H1 (cell line): ENCODE measurements at regions not wholly inside any gene's neighbourhood (a gene's known extent, or its start where the extent isn't known, plus 50 kb on each side); places are given as distances from the start of the nearest gene placed in this dataset.

ENCODE experiments used
- CTCF ChIA-PET: fragments of 300-600 bp; sonication (Branson Sonifier 250); formaldehyde crosslinking; loops from one replicate; lab custom pipeline; 2021; ENCODE audit not compliant: partially characterized antibody; lab: Charles Lee
- POLR2A ChIA-PET: fragments of 300-600 bp; sonication (Branson Sonifier 250); formaldehyde crosslinking; loops from one replicate; lab custom pipeline; 2021; ENCODE audit warnings: inconsistent platforms; ENCODE audit not compliant: partially characterized antibody; lab: Charles Lee
- DNase-seq, 2 experiments: peaks; one replicate each; pipeline versions ENCODE4 v3.0.0 to v3.0.0-alpha.2; 2010 to 2022; ENCODE audit warnings: low spot score in 2 of 2, low read depth in 1 of 2, mixed read lengths in 1 of 2
- FAIRE-seq: peaks from 2 replicates; lab custom pipeline; 2011; peaks lifted over from hg19 to GRCh38; lab: Jason Lieb, UNC
- H2AFZ ChIP-seq: 2 replicates; pipeline ENCODE4 v1.8.1; 2012; ENCODE audit warnings: low read length, inconsistent platforms
- H2AK5ac ChIP-seq: 2 replicates; pipeline ENCODE4 v1.6.1; 2013; ENCODE audit warnings: low read depth, low read length
- H2BK120ac ChIP-seq: replicated peaks from 2 replicates; pipeline ENCODE3; 2013; ENCODE audit warnings: low read depth, low read length, inconsistent platforms
- H2BK12ac ChIP-seq: 2 replicates; pipeline ENCODE4 v1.6.1; 2013; ENCODE audit warnings: low read depth, low read length
- H2BK15ac ChIP-seq: 2 replicates; pipeline ENCODE4 v1.6.1; 2013; ENCODE audit warnings: low read length
- H2BK20ac ChIP-seq: 2 replicates; pipeline ENCODE4 v1.6.1; 2013; ENCODE audit warnings: low read length
- H2BK5ac ChIP-seq: 2 replicates; pipeline ENCODE4 v1.6.1; 2013; ENCODE audit warnings: low read depth, low read length
- H3K14ac ChIP-seq: 2 replicates; pipeline ENCODE4 v1.6.1; 2013; ENCODE audit warnings: inconsistent platforms; ENCODE audit not compliant: insufficient read length
- H3K18ac ChIP-seq: 2 replicates; pipeline ENCODE4 v1.6.1; 2013; ENCODE audit warnings: low read length; ENCODE audit errors: extremely low read depth
- H3K23ac ChIP-seq: 2 replicates; pipeline ENCODE4 v1.6.1; 2013; ENCODE audit warnings: inconsistent platforms; ENCODE audit not compliant: insufficient read length
- H3K23me2 ChIP-seq: 2 replicates; pipeline ENCODE4 v1.6.1; 2013; ENCODE audit warnings: low read depth, low read length
- H3K27ac ChIP-seq: 2 replicates; pipeline ENCODE4 v1.6.1; 2011; ENCODE audit warnings: low read depth, low read length, inconsistent platforms
- H3K27me3 ChIP-seq, 4 experiments: replicated peaks in 1 of 4; 1 replicate in 1 of 4; 2 replicates in 3 of 4; pipeline versions ENCODE4 v1.6.1 to v1.8.1; 2011 to 2013; ENCODE audit warnings: low read length in 3 of 4, mild to moderate bottlenecking in 3 of 4, inconsistent platforms in 2 of 4, mixed read lengths in 2 of 4, moderate library complexity in 1 of 4; ENCODE audit not compliant: control insufficient read depth in 3 of 4, insufficient read depth in 3 of 4; ENCODE audit errors: extremely low read depth in 1 of 4
- H3K36me3 ChIP-seq, 4 experiments: 2 replicates each; pipeline versions ENCODE4 v1.6.1 to v1.8.1; 2011 to 2013; ENCODE audit warnings: mild to moderate bottlenecking in 4 of 4, low read length in 3 of 4, moderate library complexity in 2 of 4, control low read depth in 1 of 4, inconsistent platforms in 1 of 4; ENCODE audit not compliant: insufficient read depth in 4 of 4, control insufficient read depth in 2 of 4
- H3K4ac ChIP-seq: replicated peaks from 2 replicates; pipeline ENCODE3; 2013; ENCODE audit warnings: low read length, low read depth, mixed read lengths, inconsistent platforms; ENCODE audit not compliant: insufficient read length
- H3K4me1 ChIP-seq, 4 experiments: replicated peaks in 1 of 4; 1 replicate in 1 of 4; 2 replicates in 3 of 4; pipeline versions ENCODE4 v1.6.1 to v1.8.1; 2011 to 2013; ENCODE audit warnings: low read length in 3 of 4, inconsistent platforms in 2 of 4, mixed read lengths in 1 of 4; ENCODE audit not compliant: insufficient read depth in 4 of 4, control insufficient read depth in 3 of 4
- H3K4me2 ChIP-seq, 2 experiments: 2 replicates each; pipeline versions ENCODE4 v1.6.1 to v1.8.1; 2011 to 2013; ENCODE audit warnings: low read depth in 2 of 2, low read length in 2 of 2, control low read depth in 1 of 2, inconsistent platforms in 1 of 2, mild to moderate bottlenecking in 1 of 2; ENCODE audit not compliant: insufficient read depth in 1 of 2
- H3K4me3 ChIP-seq, 4 experiments: fragments of 200-600, 300-600 bp in 1 of 4; sonication (generic), shearing (Covaris generic), sonication (Bioruptor Twin) in 1 of 4; 2 replicates each; pipeline versions ENCODE4 v1.5.1 to v1.8.1; 2011 to 2016; ENCODE audit warnings: low read length in 4 of 4, low read depth in 3 of 4, control low read depth in 2 of 4, inconsistent platforms in 2 of 4, mild to moderate bottlenecking in 2 of 4, mixed read lengths in 1 of 4, moderate library complexity in 1 of 4; ENCODE audit not compliant: insufficient read depth in 2 of 4; ENCODE audit errors: extremely low read depth in 1 of 4
- H3K56ac ChIP-seq: replicated peaks from 2 replicates; pipeline ENCODE3; 2013; ENCODE audit warnings: low read depth, mild to moderate bottlenecking, mixed read lengths, low read length, inconsistent platforms; ENCODE audit not compliant: insufficient read length
- H3K79me1 ChIP-seq: 2 replicates; pipeline ENCODE4 v1.6.1; 2013; ENCODE audit warnings: low read depth, low read length, control low read depth
- H3K79me2 ChIP-seq, 2 experiments: 2 replicates each; pipeline versions ENCODE4 v1.6.1 to v1.8.1; 2012 to 2013; ENCODE audit warnings: low read length in 2 of 2, mild to moderate bottlenecking in 2 of 2, inconsistent platforms in 1 of 2; ENCODE audit not compliant: insufficient read depth in 2 of 2, control insufficient read depth in 1 of 2
- H3K9ac ChIP-seq, 4 experiments: replicated peaks in 1 of 4; 1 replicate in 1 of 4; 2 replicates in 3 of 4; pipeline versions ENCODE4 v1.6.1 to v1.8.1; 2011 to 2013; ENCODE audit warnings: low read depth in 3 of 4, low read length in 3 of 4, control low read depth in 2 of 4, mild to moderate bottlenecking in 2 of 4, moderate library complexity in 2 of 4, inconsistent platforms in 1 of 4; ENCODE audit errors: extremely low read depth in 1 of 4
- H3K9me3 ChIP-seq, 2 experiments: 2 replicates each; pipeline versions ENCODE4 v1.6.1 to v1.8.1; 2012 to 2013; ENCODE audit warnings: mild to moderate bottlenecking in 2 of 2, moderate library complexity in 2 of 2, control low read depth in 1 of 2, inconsistent platforms in 1 of 2, low read depth in 1 of 2, low read length in 1 of 2, mixed read lengths in 1 of 2; ENCODE audit not compliant: insufficient read depth in 2 of 2
- H4K20me1 ChIP-seq, 2 experiments: replicated peaks in 1 of 2; 2 replicates each; pipeline versions ENCODE3 to v1.8.1; 2011 to 2013; ENCODE audit warnings: inconsistent platforms in 2 of 2, low read length in 2 of 2, mild to moderate bottlenecking in 1 of 2; ENCODE audit not compliant: insufficient read depth in 2 of 2, control insufficient read depth in 1 of 2
- H4K5ac ChIP-seq: 2 replicates; pipeline ENCODE4 v1.6.1; 2013; ENCODE audit warnings: low read length, low read depth, mixed read lengths, inconsistent platforms; ENCODE audit not compliant: insufficient read length
- H4K8ac ChIP-seq: 2 replicates; pipeline ENCODE4 v1.8.0; 2013; ENCODE audit warnings: mild to moderate bottlenecking, moderate library complexity, low read length, inconsistent platforms; ENCODE audit not compliant: insufficient read depth; ENCODE audit errors: extremely low read depth
- H4K91ac ChIP-seq: replicated peaks from 2 replicates; pipeline ENCODE3; 2013; ENCODE audit warnings: low read length, mixed read lengths, inconsistent platforms; ENCODE audit not compliant: insufficient read length
- CHD2 ChIP-seq: IDR thresholded peaks from 2 replicates; pipeline ENCODE4 v1.6.1; 2012; ENCODE audit warnings: low read length, improper control_type of control experiment
- CREB1 ChIP-seq: IDR thresholded peaks from 2 replicates; pipeline ENCODE4 v1.6.1; 2012; ENCODE audit warnings: inconsistent platforms
- EP300 ChIP-seq, 2 experiments: IDR thresholded peaks; 1 replicate in 1 of 2; 2 replicates in 1 of 2; pipeline ENCODE4 v1.6.1; 2011 to 2012; ENCODE audit warnings: low read depth in 2 of 2, low read length in 2 of 2, mild to moderate bottlenecking in 2 of 2, borderline replicate concordance in 1 of 2, inconsistent platforms in 1 of 2, moderate library complexity in 1 of 2
- EZH2 ChIP-seq: fragments of 200-600 bp; sonication (generic); IDR thresholded peaks from 2 replicates; pipeline ENCODE4 v1.7.1; 2012; ENCODE audit warnings: low read depth, mild to moderate bottlenecking, moderate library complexity, low read length, inconsistent platforms; ENCODE audit not compliant: severe bottlenecking
- KDM1A ChIP-seq: fragments of 200-600, 300-600 bp; sonication (generic); IDR thresholded peaks from 2 replicates; pipeline ENCODE4 v1.7.1; 2016; ENCODE audit warnings: mild to moderate bottlenecking, low read length, borderline replicate concordance
- POLR2A ChIP-seq, 2 experiments: IDR thresholded peaks; 1 replicate in 1 of 2; 2 replicates in 1 of 2; pipeline ENCODE4 v1.6.1; 2011; ENCODE audit warnings: low read depth in 2 of 2, low read length in 2 of 2, mild to moderate bottlenecking in 2 of 2; ENCODE audit errors: control extremely low read depth in 1 of 2
- POU5F1 ChIP-seq: IDR thresholded peaks from 2 replicates; pipeline ENCODE4 v1.6.1; 2011; ENCODE audit warnings: low read depth, mild to moderate bottlenecking, low read length, moderate library complexity
- SP1 ChIP-seq: IDR thresholded peaks from 2 replicates; pipeline ENCODE4 v1.6.1; 2011; ENCODE audit warnings: low read depth, low read length
- SP2 ChIP-seq: IDR thresholded peaks from 2 replicates; pipeline ENCODE4 v1.6.1; 2012; ENCODE audit warnings: mild to moderate bottlenecking, low read length, inconsistent platforms
- TEAD4 ChIP-seq: IDR thresholded peaks from 2 replicates; pipeline ENCODE4 v1.6.1; 2012; ENCODE audit warnings: low read depth, low read length, inconsistent platforms, mixed read lengths
- YY1 ChIP-seq: IDR thresholded peaks from 2 replicates; pipeline ENCODE4 v1.6.1; 2011; ENCODE audit warnings: low read depth, mild to moderate bottlenecking, low read length

GRCh38 chr2:198595721-198596120, 791.3 kb downstream of the PLCL1 start:
- no peak overlapping the region for H2BK15ac ChIP-seq
- no peaks in the 10 kb centered on the region for H4K20me1 ChIP-seq
- no peak overlapping the region for H2BK20ac ChIP-seq
- no peak overlapping the region for H2BK120ac ChIP-seq
- no peak overlapping the region for H2BK12ac ChIP-seq
- no peak overlapping the region for H2BK5ac ChIP-seq
- H2AK5ac ChIP-seq, result no peak overlapping the region
- no peak overlapping the region for H3K4me3 ChIP-seq
- H3K27me3 ChIP-seq, result peaks cover 0 to 1% (median 0%) of the 10 kb centered on the region in 4 experiments; a peak in 1 of 7 replicates
- no peaks in the 10 kb centered on the region for H3K79me1 ChIP-seq
- H4K5ac ChIP-seq, result no peak overlapping the region
- H4K8ac ChIP-seq, result no peak overlapping the region
- H3K4ac ChIP-seq, result no peak overlapping the region
- ChIA-PET CTCF (interaction anchor here (0.5 to 1.2 kb wide), 3 partner anchors 9 to 905 kb away, joined by 3 to 4 read pairs (median 3); no protein-coding TSS in a partner anchor), POLR2A (no interaction called here)
- no peaks in the 10 kb centered on the region for H3K79me2 ChIP-seq
- no peak overlapping the region for H3K4me2 ChIP-seq
- no peak overlapping the region for H3K9ac ChIP-seq
- no peak for TF ChIP-seq POU5F1
- TF ChIP-seq KDM1A, result no peak
- no peak for TF ChIP-seq EZH2
- no peak for TF ChIP-seq CREB1
- no peak for TF ChIP-seq SP2
- no peak for TF ChIP-seq EP300 (IDR thresholded peaks at IDR 0.05; ENCODE audit: borderline replicate concordance in 1 of 2, low read depth in 2 of 2, low read length in 2 of 2)
- no peak for TF ChIP-seq TEAD4
- no peak for TF ChIP-seq YY1
- TF ChIP-seq CHD2, result no peak
- TF ChIP-seq SP1, result no peak
- no peak for TF ChIP-seq POLR2A (IDR thresholded peaks at IDR 0.05; ENCODE audit: control extremely low read depth in 1 of 2, low read depth in 2 of 2, low read length in 2 of 2)
- H3K4me1 ChIP-seq, result no peaks in the 10 kb centered on the region
- no peaks in the 10 kb centered on the region for H3K9me3 ChIP-seq
- H3K23me2 ChIP-seq, result no peaks in the 10 kb centered on the region
- H2AFZ ChIP-seq, result no peak overlapping the region
- FAIRE-seq (no peak), DNase-seq (no peak)
- no peak overlapping the region for H3K56ac ChIP-seq
- H3K14ac ChIP-seq, result no peak overlapping the region
- no peaks in the 10 kb centered on the region for H3K36me3 ChIP-seq
- no peak overlapping the region for H4K91ac ChIP-seq
- H3K27ac ChIP-seq, result no peak overlapping the region
- no peak overlapping the region for H3K23ac ChIP-seq
- H3K18ac ChIP-seq, result no peak overlapping the region
